ENCODE measurements at regions not wholly inside any gene's neighbourhood (a gene's known extent, or its start where the extent isn't known, plus 50 kb on each side); places are given as distances from the start of the nearest gene placed in this dataset.

- no peak overlapping the region for H3K27ac ChIP-seq
- H3K9me3 ChIP-seq (ENCODE audit: low read depth): no peaks in the 10 kb centered on the region
- H3K4me3 ChIP-seq: no peak overlapping the region
- no peak overlapping the region for H2AFZ ChIP-seq
- H4K20me1 ChIP-seq (ENCODE audit: insufficient read depth): no peaks in the 10 kb centered on the region
- no peaks in the 10 kb centered on the region for H3K4me1 ChIP-seq (ENCODE audit: insufficient read depth)
- in situ Hi-C loops (cut with MboI): no loop called here
- no peaks in the 10 kb centered on the region for H3K79me2 ChIP-seq (ENCODE audit: insufficient read depth)
- no peak for DNase-seq
- no peak overlapping the region for H3K9ac ChIP-seq
- no peaks in the 10 kb centered on the region for H3K9me2 ChIP-seq (ENCODE audit: insufficient read depth)
- H3K36me3 ChIP-seq (ENCODE audit: low read depth): no peaks in the 10 kb centered on the region
- H3F3A ChIP-seq (ENCODE audit: insufficient read depth): no peaks in the 10 kb centered on the region
- WGBS, 2 experiments (ENCODE audit: low coverage in 1 of 2, low lambda C conversion rate in 2 of 2, missing lambda C conversion rate in 2 of 2): 28 to 35% methylated on average over 2 of the region's 2 CpGs
- no peaks in the 10 kb centered on the region for H3K27me3 ChIP-seq (replicated peaks; ENCODE audit: insufficient read depth)
- no peak overlapping the region for H3K4me2 ChIP-seq (ENCODE audit: unreplicated experiment)
- no peak for TF ChIP-seq EZH2phosphoT487 (IDR thresholded peaks at IDR 0.05; ENCODE audit: insufficient read depth, low read depth)
- no peak for TF ChIP-seq EZH2 (IDR thresholded peaks at IDR 0.05; ENCODE audit: insufficient read depth, poor library complexity, severe bottlenecking)
Observed at GRCh38 chr2:122754561-122754960, 999.1 kb downstream of the TSN start.

DNA sequence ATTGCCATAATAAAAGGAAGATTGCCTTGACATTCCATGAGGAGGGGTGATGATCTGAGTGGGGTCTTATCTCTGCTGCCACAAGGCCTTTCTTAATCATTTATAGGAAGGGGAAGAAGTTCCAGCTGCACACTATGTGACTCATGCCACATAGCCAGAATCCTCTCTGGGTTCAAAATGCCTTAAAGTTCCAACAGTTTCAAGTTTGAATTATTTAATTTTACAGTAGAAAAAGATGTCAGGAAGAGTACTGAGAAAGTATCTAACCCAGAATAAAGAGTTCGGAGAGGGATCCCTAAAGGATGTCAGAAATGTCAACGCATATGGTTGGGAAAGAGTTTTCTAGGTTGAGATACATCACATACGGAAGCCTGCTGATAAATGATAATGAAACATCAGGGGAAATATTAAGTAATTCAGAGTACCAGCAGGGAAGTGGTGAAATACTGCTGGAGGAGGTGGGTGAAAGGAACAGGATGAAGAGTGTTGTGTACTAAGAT, 999.9 kb downstream of the TSN start:
- no peak overlapping the region for H3K9ac ChIP-seq
- no peaks in the 10 kb centered on the region for H3K27me3 ChIP-seq (replicated peaks; ENCODE audit: insufficient read depth)
- H3K79me2 ChIP-seq (ENCODE audit: insufficient read depth): no peaks in the 10 kb centered on the region
- H3K27ac ChIP-seq: no peak overlapping the region
- H2AFZ ChIP-seq: no peak overlapping the region
- no peaks in the 10 kb centered on the region for H3K9me2 ChIP-seq (ENCODE audit: insufficient read depth)
- H4K20me1 ChIP-seq (ENCODE audit: insufficient read depth): no peaks in the 10 kb centered on the region
- TF ChIP-seq EZH2phosphoT487 (IDR thresholded peaks at IDR 0.05; ENCODE audit: insufficient read depth, low read depth): no peak
- no peak for TF ChIP-seq EZH2 (IDR thresholded peaks at IDR 0.05; ENCODE audit: insufficient read depth, poor library complexity, severe bottlenecking)
- no peaks in the 10 kb centered on the region for H3K9me3 ChIP-seq (ENCODE audit: low read depth)
- DNase-seq: no peak
- no peaks in the 10 kb centered on the region for H3K4me1 ChIP-seq (ENCODE audit: insufficient read depth)
- H3F3A ChIP-seq (ENCODE audit: insufficient read depth): no peaks in the 10 kb centered on the region
- in situ Hi-C loops (cut with MboI): no loop called here
- no peaks in the 10 kb centered on the region for H3K36me3 ChIP-seq (ENCODE audit: low read depth)
- 53 to 56% methylated on average over 3 of the region's 3 CpGs for WGBS, 2 experiments (ENCODE audit: low coverage in 1 of 2, low lambda C conversion rate in 2 of 2, missing lambda C conversion rate in 2 of 2)
- no peak overlapping the region for H3K4me2 ChIP-seq (ENCODE audit: unreplicated experiment)
- no peak overlapping the region for H3K4me3 ChIP-seq

DNA sequence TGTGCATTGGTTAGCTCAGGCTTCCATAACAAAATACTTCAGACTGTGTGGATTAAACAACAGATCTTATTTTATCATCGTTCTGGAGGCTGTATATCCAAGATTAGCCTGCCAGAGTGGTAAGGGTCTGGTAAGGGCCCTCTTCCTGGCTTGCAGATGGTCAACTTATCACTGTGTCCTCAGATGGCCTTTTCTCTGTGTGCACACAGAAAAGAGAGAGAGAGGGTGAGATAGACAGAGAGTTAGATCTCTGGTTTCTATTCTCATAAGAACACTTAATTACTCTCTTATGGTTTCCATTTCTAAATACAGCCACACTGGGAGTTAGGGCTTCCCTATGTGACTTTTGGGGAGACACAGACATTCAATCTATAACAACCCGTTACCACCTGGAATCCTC, 1003.5 kb downstream of the TSN start:
- Histone ChIP-seq H3K79me2 (ENCODE audit: insufficient read depth) (no peaks in the 10 kb centered on the region), H3K4me2 (ENCODE audit: unreplicated experiment) (no peak overlapping the region), H3F3A (ENCODE audit: insufficient read depth) (no peaks in the 10 kb centered on the region), H3K27ac (no peak overlapping the region), H3K4me1 (ENCODE audit: insufficient read depth) (no peaks in the 10 kb centered on the region), H3K27me3 (replicated peaks; ENCODE audit: insufficient read depth) (no peaks in the 10 kb centered on the region), H4K20me1 (ENCODE audit: insufficient read depth) (no peaks in the 10 kb centered on the region), H3K9ac (no peak overlapping the region), H2AFZ (no peak overlapping the region), H3K4me3 (no peak overlapping the region), H3K36me3 (ENCODE audit: low read depth) (no peaks in the 10 kb centered on the region), H3K9me2 (ENCODE audit: insufficient read depth) (no peaks in the 10 kb centered on the region), H3K9me3 (ENCODE audit: low read depth) (no peaks in the 10 kb centered on the region)
- in situ Hi-C loops (cut with MboI): no loop called here
- DNase-seq: no peak
- TF ChIP-seq EZH2 (IDR thresholded peaks at IDR 0.05; ENCODE audit: insufficient read depth, poor library complexity, severe bottlenecking): no peak
- no peak for TF ChIP-seq EZH2phosphoT487 (IDR thresholded peaks at IDR 0.05; ENCODE audit: insufficient read depth, low read depth)
- WGBS, 2 experiments (ENCODE audit: low coverage in 1 of 2, low lambda C conversion rate in 2 of 2, missing lambda C conversion rate in 2 of 2): 2 to 5% methylated on average over 2 of the region's 2 CpGs

DNA sequence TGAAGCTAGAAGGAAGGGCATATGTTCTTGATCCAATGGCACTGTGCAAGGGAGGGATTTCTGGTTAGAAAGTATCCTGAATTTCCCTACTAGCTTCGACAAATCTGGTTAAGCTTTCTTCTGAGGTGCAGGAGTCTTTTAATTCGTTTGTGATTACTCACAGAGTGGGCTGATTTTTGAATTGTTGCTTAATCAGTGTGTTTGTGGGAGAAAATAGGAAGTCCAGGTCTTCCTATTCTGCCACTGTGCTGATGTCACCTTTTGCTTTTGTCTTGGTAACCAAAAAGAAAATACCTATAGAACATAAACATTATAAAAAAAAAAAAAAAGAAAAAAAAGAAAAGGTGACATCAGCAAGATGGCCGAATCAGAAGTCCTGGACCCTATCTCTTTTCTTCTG, 1008.6 kb downstream of the TSN start:
- no peak for DNase-seq

DNA sequence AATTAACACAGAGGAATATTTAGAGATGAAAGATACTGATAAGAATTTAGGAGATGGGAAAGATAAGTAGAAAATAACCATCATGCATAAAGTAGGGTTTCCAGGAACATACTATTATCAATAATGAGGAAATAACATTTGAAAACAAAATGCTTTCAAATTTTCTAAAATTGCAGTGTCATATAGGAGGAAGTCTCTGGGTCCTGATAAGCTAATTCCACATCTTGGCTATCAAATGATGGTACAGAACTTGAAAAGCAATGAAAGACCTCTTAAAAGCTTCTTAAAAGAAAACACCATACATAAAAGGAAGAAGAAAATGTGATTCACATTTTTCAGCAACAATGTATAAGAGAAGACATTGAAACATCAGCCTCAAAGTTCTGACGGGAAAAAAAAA, 1024.8 kb downstream of the TSN start:
- WGBS, 2 experiments (ENCODE audit: low coverage in 1 of 2, low lambda C conversion rate in 2 of 2, missing lambda C conversion rate in 2 of 2): 64 to 76% methylated on average over 1 of the region's 1 CpG
- no peaks in the 10 kb centered on the region for H3K9me3 ChIP-seq (ENCODE audit: low read depth)
- no peaks in the 10 kb centered on the region for H3K9me2 ChIP-seq (ENCODE audit: insufficient read depth)
- H3K27ac ChIP-seq: no peak overlapping the region
- TF ChIP-seq EZH2 (IDR thresholded peaks at IDR 0.05; ENCODE audit: insufficient read depth, poor library complexity, severe bottlenecking): no peak
- no peak for TF ChIP-seq EZH2phosphoT487 (IDR thresholded peaks at IDR 0.05; ENCODE audit: insufficient read depth, low read depth)
- no peaks in the 10 kb centered on the region for H4K20me1 ChIP-seq (ENCODE audit: insufficient read depth)
- H3K4me1 ChIP-seq (ENCODE audit: insufficient read depth): no peaks in the 10 kb centered on the region
- H3K4me3 ChIP-seq: no peak overlapping the region
- H3K4me2 ChIP-seq (ENCODE audit: unreplicated experiment): no peak overlapping the region
- no peak overlapping the region for H3K9ac ChIP-seq
- H3K36me3 ChIP-seq (ENCODE audit: low read depth): no peaks in the 10 kb centered on the region
- H2AFZ ChIP-seq: no peak overlapping the region
- in situ Hi-C loops (cut with MboI): no loop called here
- no peaks in the 10 kb centered on the region for H3F3A ChIP-seq (ENCODE audit: insufficient read depth)
- no peaks in the 10 kb centered on the region for H3K79me2 ChIP-seq (ENCODE audit: insufficient read depth)
- H3K27me3 ChIP-seq (replicated peaks; ENCODE audit: insufficient read depth): no peaks in the 10 kb centered on the region
- no peak for DNase-seq

More for the DNA sequence above, 1008.6 kb downstream of the TSN start:
- no peaks in the 10 kb centered on the region for H3F3A ChIP-seq (ENCODE audit: insufficient read depth)
- H3K4me2 ChIP-seq (ENCODE audit: unreplicated experiment): no peak overlapping the region
- H3K36me3 ChIP-seq (ENCODE audit: low read depth): no peaks in the 10 kb centered on the region
- H2AFZ ChIP-seq: no peak overlapping the region
- H3K79me2 ChIP-seq (ENCODE audit: insufficient read depth): no peaks in the 10 kb centered on the region
- H3K9ac ChIP-seq: no peak overlapping the region
- H3K27ac ChIP-seq: no peak overlapping the region
- H3K9me3 ChIP-seq (ENCODE audit: low read depth): no peaks in the 10 kb centered on the region
- no peak for TF ChIP-seq EZH2 (IDR thresholded peaks at IDR 0.05; ENCODE audit: insufficient read depth, poor library complexity, severe bottlenecking)
- no peak for TF ChIP-seq EZH2phosphoT487 (IDR thresholded peaks at IDR 0.05; ENCODE audit: insufficient read depth, low read depth)
- H4K20me1 ChIP-seq (ENCODE audit: insufficient read depth): no peaks in the 10 kb centered on the region
- H3K4me3 ChIP-seq: no peak overlapping the region
- in situ Hi-C loops (cut with MboI): no loop called here
- H3K9me2 ChIP-seq (ENCODE audit: insufficient read depth): no peaks in the 10 kb centered on the region
- no peaks in the 10 kb centered on the region for H3K4me1 ChIP-seq (ENCODE audit: insufficient read depth)
- H3K27me3 ChIP-seq (replicated peaks; ENCODE audit: insufficient read depth): no peaks in the 10 kb centered on the region
- 13 to 21% methylated on average over 3 of the region's 3 CpGs for WGBS, 2 experiments (ENCODE audit: low coverage in 1 of 2, low lambda C conversion rate in 2 of 2, missing lambda C conversion rate in 2 of 2)
